HG03354 (cell line): ENCODE measurements at regions not wholly inside any gene's neighbourhood (a gene's known extent, or its start where the extent isn't known, plus 50 kb on each side); places are given as distances from the start of the nearest gene placed in this dataset.
"Not testable (repeated sequence)": the region's sequence is repeated elsewhere in the genome, so short reads cannot be mapped to it uniquely, and the experiment has no call there.

Experiments
- ATAC-seq: cut with Tn5 transposase; IDR thresholded peaks from one replicate; pipeline ENCODE4 v1.9.1; 2021; ENCODE audit warnings: mild to moderate bottlenecking; ENCODE audit not compliant: unreplicated experiment, poor library complexity, severe bottlenecking

- no peak for ATAC-seq
These were observed 1431.0 kb upstream of the WWC1 start for GRCh38 chr5:166860426-166860825.

- ATAC-seq, result no peak
These were observed 1428.9 kb upstream of the WWC1 start for GRCh38 chr5:166862581-166862980.

GRCh38 chr5:166865206-166865605 is 1426.2 kb upstream of the WWC1 start:
- ATAC-seq, result no peak

GRCh38 chr5:166880456-166880855 is 1411.0 kb upstream of the WWC1 start:
- no peak for ATAC-seq

GRCh38 chr5:166881802-166882201 is 1409.6 kb upstream of the WWC1 start:
- ATAC-seq, result no peak

- ATAC-seq, result no peak
These were observed 1408.4 kb upstream of the WWC1 start for GRCh38 chr5:166883016-166883415.

- no peak for ATAC-seq
These were observed 1393.3 kb upstream of the WWC1 start for GRCh38 chr5:166898166-166898565.

GRCh38 chr5:166899343-166899742 is 1392.1 kb upstream of the WWC1 start:
- no peak for ATAC-seq

- ATAC-seq, result no peak
These were observed 1386.9 kb upstream of the WWC1 start for GRCh38 chr5:166904571-166904970.

GRCh38 chr5:166906991-166907713 is 1384.3 kb upstream of the WWC1 start:
- ATAC-seq, result no peak

GRCh38 chr5:166909040-166909439 is 1382.4 kb upstream of the WWC1 start:
- ATAC-seq, result no peak

GRCh38 chr5:166909926-166910325 is 1381.5 kb upstream of the WWC1 start:
- ATAC-seq, result no peak

GRCh38 chr5:166910995-166911394 is 1380.5 kb upstream of the WWC1 start:
- ATAC-seq, result no peak

GRCh38 chr5:166916021-166916420 is 1375.4 kb upstream of the WWC1 start:
- ATAC-seq, result no peak

GRCh38 chr5:166926138-166926537 is 1365.3 kb upstream of the WWC1 start:
- no peak for ATAC-seq

- not testable (repeated sequence) for ATAC-seq
These were observed 1364.5 kb upstream of the WWC1 start for GRCh38 chr5:166926806-166927475.

GRCh38 chr5:166936351-166936750 is 1355.1 kb upstream of the WWC1 start:
- ATAC-seq, result no peak

- no peak for ATAC-seq
These were observed 1353.4 kb upstream of the WWC1 start for GRCh38 chr5:166938071-166938470.

GRCh38 chr5:166942948-166943347 is 1348.5 kb upstream of the WWC1 start:
- ATAC-seq, result no peak

GRCh38 chr5:166947045-166947444 is 1344.4 kb upstream of the WWC1 start:
- ATAC-seq, result no peak

- ATAC-seq, result no peak
These were observed 1342.8 kb upstream of the WWC1 start for GRCh38 chr5:166948679-166949078.
